SK-N-MC (cell line): ENCODE measurements at regions not wholly inside any gene's neighbourhood (a gene's known extent, or its start where the extent isn't known, plus 50 kb on each side); places are given as distances from the start of the nearest gene placed in this dataset.

Experiments used
- EZH2 ChIP-seq: fragments of 200-600 bp; sonication (generic); IDR thresholded peaks from one replicate; pipeline ENCODE4 v1.6.1; 2017; ENCODE audit warnings: antibody characterized with exemption
- POLR2AphosphoS5 ChIP-seq: IDR thresholded peaks from 2 replicates; pipeline ENCODE4 v1.6.1; 2012; ENCODE audit warnings: mild to moderate bottlenecking, low read depth, low read length, borderline replicate concordance

DNA sequence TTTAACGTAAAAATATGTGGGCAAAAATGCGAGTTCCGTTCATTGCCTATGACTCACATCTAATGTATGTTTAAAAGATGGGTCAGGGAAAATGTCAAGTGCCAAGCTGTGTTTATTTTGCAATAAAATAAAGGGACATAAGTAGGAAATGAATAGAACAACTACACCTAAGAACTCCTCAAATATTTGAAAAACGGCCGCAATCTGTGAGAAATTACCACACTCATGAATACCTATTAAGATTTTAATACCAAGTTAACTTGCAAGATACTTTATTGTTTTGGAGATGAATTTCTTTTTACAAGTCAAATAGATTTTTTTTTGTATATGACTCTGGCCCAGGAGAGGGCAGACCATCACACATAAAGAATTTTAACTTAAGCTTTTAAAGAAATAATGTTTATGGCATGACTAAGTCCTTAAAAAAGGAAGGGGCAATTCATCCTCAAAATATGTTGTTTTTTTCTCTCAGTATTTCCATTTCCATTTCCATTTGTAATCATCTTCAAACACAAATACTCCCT lies 152.7 kb downstream of the SUCNR1 start:
- TF ChIP-seq POLR2AphosphoS5 (no peak), EZH2 (no peak)
